ENCODE measurements at regions not wholly inside any gene's neighbourhood (a gene's known extent, or its start where the extent isn't known, plus 50 kb on each side); places are given as distances from the start of the nearest gene placed in this dataset.

DNA sequence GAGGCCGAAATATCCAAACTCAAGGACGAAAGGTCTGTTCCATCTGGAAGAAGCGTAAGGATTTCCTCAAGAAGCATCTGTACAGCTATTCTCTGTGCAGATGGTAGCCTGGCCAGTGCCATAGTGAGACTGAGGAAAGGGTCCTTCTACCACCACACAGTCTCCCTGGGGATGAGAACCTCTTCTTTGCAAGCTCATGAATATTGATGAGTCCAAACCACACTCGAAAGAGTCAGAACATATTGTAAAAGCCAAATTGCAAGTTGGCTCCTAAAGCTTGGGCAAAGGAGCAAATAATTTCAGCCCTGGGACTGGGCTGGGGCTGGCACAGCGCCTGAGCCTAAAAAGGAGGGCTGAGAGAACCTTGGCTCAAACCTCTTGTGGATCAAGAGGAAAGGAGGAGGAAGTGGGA, 66.1 kb upstream of the PIP4K2A start:
- TF ChIP-seq FOXA1 (IDR thresholded peaks at IDR 0.05) (no peak), JUND (IDR thresholded peaks at IDR 0.05) (no peak), RAD21 (IDR thresholded peaks at IDR 0.05) (peak in 1 of 2 donors; percentile 0), TAF1 (conservative IDR thresholded peaks at IDR 0.05) (no peak)
- TF ChIP-seq, protein P1, sequence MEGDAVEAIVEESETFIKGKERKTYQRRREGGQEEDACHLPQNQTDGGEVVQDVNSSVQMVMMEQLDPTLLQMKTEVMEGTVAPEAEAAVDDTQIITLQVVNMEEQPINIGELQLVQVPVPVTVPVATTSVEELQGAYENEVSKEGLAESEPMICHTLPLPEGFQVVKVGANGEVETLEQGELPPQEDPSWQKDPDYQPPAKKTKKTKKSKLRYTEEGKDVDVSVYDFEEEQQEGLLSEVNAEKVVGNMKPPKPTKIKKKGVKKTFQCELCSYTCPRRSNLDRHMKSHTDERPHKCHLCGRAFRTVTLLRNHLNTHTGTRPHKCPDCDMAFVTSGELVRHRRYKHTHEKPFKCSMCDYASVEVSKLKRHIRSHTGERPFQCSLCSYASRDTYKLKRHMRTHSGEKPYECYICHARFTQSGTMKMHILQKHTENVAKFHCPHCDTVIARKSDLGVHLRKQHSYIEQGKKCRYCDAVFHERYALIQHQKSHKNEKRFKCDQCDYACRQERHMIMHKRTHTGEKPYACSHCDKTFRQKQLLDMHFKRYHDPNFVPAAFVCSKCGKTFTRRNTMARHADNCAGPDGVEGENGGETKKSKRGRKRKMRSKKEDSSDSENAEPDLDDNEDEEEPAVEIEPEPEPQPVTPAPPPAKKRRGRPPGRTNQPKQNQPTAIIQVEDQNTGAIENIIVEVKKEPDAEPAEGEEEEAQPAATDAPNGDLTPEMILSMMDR (IDR thresholded peaks at IDR 0.05; ENCODE audit: low read depth, low read length, missing input control): no peak
- TF ChIP-seq, protein P2, sequence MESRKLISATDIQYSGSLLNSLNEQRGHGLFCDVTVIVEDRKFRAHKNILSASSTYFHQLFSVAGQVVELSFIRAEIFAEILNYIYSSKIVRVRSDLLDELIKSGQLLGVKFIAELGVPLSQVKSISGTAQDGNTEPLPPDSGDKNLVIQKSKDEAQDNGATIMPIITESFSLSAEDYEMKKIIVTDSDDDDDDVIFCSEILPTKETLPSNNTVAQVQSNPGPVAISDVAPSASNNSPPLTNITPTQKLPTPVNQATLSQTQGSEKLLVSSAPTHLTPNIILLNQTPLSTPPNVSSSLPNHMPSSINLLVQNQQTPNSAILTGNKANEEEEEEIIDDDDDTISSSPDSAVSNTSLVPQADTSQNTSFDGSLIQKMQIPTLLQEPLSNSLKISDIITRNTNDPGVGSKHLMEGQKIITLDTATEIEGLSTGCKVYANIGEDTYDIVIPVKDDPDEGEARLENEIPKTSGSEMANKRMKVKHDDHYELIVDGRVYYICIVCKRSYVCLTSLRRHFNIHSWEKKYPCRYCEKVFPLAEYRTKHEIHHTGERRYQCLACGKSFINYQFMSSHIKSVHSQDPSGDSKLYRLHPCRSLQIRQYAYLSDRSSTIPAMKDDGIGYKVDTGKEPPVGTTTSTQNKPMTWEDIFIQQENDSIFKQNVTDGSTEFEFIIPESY (IDR thresholded peaks at IDR 0.05): no peak
